SKM-1 (cell line): ENCODE measurements at regions not wholly inside any gene's neighbourhood (a gene's known extent, or its start where the extent isn't known, plus 50 kb on each side); places are given as distances from the start of the nearest gene placed in this dataset.
A peak's percentile ranks its signal among the peaks of the same experiment; 100 is the strongest.

Source experiments
- DNase-seq: peaks from one replicate; lab custom pipeline; 2025; ENCODE audit not compliant: unreplicated experiment; lab: John Stamatoyannopoulos, UW

DNA sequence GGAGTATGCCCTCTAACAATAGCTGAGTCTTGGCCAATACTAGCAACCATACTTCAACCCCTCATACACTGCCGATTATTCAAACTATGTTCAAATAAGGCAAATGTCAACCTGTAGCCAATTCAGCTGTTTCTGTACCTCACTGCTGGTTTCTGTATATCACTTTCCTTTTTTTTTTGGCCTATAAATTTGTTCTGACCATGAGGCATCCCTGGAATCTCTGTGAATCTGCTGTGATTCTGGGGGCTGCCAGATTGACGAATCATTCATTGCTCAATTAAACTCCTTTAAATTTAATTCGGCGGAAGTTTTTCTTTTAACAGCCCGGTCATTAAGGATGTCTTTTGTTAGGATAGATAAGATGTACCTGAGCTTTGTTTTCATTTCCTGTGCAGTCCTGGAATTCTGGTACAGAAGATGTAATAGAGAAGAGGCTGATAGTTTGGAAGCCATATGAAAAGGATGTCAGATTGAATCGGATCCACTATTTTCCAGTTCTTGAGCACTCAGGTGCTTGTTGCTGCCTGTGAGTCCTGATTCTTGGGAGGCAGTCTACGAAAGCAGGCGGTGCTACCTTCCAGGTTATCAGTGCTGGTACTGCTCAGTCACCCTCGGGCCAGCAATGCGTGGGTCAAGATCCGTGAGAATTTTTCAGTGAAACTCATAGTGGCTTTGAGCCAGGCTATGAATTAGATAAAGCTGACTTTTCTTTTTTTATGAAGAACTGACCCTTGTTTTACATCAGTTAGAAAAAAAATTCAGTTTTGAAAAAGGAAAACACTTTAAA is 106.2 kb upstream of the TUT7 start:
- no peak for DNase-seq

DNA sequence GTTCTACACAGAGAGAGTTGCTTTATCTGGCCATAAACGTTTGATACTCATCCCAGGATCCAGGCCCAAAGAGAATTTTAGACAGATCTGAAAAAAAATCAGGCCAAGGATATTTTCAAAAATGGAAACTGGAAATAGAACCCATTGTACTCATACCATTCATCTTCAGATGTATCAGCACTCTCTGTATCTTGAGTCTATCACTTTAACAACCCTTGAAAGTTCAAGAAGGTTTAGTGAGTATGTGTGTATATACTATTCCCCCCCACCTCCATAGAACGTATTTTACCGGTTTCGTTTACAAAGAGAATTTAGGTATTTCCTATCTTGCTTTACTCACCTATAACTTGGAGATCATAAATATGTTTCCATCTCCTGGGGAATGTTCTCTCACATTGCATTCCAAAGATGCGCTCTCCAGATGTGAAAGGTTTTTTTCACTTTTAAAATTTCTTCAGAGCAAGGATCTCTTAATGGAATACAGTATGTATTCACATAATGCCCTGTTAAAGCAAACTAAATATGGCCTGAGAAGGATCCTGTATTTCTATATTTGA is 105.5 kb upstream of the TUT7 start:
- no peak for DNase-seq

DNA sequence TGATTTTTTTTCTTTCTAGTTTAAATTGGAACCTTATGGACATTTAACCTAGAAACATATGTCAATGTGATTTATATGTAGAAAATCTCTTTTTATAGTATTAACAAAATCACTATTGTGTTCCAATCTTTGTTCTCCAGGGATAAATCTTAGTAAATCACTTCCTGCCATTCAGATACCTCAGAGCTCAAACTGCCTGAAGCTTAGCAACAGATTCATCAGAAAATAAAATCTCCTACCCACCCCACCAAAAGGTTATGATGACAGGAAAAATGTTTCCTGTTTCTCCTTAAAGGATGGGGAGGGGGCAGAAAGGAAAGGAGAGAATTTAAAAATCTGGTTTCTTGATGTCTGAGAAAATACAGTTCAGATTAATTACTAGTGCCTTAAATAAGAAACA is 105.0 kb upstream of the TUT7 start:
- DNase-seq, result no peak

DNA sequence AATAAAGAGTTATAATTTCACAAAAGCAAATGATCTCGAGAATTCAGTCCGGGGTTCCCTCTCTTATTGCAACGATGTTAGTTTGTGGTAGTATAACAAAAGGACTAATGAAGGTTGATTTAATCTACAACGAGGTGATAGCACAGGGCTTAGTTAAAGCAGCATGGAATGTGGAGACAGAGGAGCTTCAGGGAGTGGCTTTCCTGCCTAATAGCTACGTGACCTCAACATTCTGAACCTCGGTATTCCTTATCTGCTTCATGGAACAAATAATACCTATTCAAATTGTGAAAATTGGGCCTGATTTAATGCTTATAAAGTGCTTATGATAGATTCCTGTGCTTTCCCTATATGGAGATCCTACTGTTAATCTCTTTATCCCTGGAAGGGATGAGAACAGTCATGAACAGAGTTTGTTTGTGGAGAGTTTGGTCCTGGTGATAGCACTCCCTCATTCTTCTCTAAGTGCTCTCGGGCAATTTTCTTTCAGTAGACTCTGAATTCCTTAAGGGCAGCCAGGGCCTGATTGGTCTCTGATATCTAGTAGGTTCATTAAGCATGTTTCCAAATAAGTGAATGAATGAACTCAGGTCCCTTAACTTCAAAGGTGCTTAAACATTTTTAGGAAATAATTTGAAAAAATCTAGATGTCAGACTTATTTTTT is 104.1 kb upstream of the TUT7 start:
- no peak for DNase-seq

DNA sequence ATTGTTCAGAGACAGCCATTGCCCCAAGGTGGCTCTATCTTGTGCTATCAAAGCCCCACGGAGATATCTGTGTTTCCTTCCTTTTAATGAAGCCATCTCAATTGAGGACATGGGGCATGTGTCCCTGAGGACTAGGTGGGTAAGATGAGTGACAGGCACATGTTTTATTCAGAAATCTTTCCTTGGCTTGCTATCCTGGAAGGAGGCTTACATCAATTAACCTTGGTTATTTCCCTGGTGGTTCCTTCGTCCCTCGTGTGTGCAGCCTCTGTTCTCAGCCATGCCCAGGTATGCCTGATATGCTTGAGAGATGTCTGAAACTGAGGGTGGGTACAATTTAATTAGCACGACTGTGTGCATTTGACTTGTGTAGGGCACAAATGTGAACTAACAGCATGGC is 102.2 kb upstream of the TUT7 start:
- no peak for DNase-seq

DNA sequence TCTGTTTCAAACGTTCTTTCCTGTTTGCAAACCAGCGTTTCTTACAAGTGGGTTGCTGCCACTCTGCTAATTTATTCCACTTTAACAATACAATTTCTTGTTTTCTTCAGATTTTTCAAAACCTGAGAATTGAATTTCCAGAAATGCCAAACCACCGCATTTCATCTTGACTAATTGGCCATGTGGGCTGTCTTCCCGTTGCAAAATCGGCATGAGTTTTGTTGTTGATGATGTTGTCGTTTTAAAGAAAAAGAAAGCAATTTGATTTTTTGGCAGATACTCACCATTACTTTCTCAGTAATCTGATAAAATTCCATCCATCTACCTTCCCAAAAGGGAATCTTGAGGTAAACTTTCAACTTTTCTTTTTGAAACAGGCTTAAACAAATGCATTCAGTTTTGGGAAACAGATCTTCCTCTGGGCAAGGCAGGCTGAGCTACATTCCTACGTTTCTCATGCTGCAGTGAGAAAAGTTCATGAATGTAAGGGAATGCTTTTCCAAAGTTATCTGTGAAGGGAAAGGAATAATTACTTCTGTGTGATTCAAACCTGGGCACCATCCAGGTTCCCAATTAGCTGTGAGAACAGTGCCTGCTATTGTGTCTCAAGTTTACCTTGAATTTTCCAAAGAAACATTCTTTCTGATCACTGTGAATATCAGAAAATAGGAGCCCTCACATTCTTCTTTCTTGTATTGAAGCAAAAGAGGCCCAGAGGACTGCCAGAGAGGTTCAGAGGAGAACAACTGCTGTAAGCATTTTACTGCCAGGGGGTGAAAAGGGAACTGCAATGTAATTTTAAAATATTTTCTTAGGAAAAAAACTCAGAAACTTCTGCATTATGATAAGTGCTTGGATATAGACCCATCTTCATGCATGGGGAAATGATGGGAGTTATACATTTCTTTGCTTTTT is 100.7 kb upstream of the TUT7 start:
- DNase-seq, result no peak

DNA sequence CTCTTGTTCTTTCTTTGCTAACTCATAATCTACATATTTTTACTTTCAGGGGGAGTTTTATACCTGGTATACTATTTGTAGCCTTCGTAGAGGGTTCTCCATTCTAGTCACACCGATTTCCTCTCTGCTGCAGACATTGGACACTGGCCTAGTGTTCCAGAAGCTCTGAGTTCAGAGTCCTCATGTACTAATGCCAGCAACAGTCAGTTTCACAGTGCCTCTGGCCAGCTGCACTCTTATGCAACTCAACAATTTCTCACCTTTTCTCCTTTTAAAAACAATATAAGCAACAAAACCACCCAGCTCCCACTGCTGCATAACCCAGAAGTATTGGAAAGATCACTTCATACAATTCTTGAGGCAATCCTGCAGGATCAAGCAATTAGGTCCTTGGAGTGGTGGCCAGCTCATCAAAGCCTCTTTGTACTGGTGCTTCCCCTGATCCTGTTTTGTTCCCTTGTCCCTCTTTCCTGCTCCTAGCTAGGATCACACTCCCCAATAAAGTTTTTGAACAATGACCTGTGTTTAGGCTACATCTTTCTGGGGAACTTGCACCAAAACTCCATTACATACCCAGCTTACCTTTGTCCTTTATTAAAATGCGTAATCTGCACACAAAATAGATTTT is 98.1 kb upstream of the TUT7 start:
- DNase-seq, result no peak

DNA sequence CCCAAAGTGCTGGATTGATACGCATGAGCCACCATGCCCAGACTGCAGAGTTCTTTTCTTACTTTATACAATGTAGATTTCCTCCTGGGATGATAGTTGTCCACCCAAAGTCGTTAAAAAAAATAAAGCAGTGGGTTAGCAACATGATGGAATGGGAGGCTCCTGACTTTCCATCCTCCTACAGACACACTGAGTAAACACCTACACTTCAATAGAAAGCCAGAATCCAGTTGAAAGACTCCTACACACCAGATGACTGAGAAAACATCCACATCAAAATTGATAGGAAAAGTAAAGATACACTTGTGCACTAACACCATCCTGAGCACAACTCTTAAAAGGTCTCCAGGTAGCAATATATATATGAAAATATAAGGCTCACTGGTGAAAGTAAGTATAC is 95.0 kb upstream of the TUT7 start:
- no peak for DNase-seq

DNA sequence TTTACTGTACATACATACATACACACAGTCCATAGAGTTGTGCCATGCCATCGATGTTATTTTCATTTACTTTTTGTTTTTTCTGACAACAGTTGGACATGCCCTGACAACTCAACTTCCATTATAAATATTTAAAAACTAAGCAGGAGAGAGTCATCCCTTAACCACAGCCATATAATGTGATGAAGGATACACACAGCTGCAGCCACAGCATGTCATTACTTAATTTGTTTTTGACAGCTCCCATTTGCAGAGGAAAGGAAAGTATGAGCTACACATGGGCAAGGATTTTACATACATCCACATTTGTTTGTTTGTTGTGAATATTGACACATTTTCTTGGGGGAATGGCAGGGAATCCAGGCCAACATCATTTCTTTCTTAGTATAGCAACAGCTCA is 91.5 kb upstream of the TUT7 start:
- no peak for DNase-seq

DNA sequence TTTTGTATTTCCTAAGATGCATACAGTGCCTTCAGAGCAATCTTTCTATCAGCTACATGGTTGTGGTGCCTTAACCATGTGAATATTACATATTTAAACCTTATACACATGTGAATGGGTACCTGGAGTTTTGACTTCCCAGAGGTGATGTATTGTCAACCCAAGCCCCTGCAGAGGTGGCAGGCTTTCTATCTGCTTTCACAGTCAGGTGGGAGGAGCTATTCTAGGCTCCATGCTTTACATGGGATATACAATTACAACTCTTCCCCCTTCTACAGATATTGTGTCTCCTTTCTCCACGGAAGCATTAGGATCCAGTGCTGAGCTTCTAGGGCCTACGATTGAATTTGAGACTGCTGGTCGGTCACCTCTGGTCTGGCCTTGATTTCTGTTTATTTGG is 89.8 kb upstream of the TUT7 start:
- DNase-seq, result no peak

DNA sequence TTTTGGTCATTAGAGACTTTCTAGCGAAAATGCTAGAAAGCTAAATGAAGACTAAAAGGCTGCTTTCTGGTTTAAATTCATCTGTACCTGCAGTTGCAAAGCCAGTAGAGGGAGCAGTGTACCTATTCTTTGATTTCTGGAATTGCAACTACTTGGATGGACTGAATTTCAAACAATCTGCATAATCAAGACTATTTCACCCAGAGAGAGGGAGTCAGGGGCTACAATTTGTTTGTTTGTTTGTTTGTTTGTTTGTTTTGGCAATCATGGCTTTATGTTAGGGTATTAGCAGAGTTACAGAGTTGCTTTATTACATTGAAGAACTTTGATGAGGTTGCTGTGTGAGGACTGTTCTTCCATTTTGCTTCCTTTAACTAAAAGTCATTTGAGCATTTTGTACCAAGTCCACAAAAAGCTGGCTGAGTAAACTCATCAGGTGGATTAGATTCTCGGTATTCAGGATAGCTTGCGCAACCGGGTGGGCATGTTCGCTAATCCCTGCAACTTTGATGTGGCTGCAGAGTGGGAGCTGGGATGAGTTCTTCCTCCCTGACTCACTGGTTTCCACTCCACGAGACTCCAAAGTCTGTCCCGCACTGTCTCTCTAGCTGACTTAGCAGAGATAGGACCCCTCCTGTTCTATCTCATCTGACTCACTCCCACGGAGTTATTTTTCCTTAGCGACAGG is 80.0 kb upstream of the TUT7 start:
- peak; percentile 28 for DNase-seq

DNA sequence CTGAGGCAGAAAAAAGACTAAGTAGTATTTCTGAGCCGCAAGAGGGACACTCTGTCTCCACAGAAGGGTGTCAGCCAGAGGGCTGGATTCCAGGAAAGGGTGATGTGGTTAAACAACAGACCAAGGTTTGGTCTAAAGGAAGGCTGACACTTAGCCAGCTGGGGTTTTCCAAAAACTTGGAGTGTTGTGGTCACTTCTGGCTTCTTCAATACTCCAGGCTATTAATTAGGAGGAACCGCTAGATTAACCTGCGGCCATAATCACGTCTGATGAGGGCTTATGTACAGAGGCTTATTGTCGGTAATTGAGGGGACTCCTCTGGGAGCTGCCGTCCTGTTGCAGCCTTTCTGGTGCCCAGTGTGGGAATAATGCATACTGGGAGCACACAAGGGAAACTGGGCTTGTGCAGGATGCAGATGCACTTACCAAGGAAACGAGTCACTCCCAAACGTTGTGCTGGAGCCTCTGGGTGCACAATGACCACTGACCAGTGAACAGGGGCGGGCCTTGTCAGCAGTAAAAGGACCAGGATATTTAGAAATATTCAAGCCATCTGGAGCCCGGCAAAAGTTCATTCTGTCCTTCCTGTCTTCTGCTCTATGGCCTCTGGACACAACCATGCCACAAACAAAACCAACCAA is 70.2 kb upstream of the TUT7 start:
- no peak for DNase-seq

DNA sequence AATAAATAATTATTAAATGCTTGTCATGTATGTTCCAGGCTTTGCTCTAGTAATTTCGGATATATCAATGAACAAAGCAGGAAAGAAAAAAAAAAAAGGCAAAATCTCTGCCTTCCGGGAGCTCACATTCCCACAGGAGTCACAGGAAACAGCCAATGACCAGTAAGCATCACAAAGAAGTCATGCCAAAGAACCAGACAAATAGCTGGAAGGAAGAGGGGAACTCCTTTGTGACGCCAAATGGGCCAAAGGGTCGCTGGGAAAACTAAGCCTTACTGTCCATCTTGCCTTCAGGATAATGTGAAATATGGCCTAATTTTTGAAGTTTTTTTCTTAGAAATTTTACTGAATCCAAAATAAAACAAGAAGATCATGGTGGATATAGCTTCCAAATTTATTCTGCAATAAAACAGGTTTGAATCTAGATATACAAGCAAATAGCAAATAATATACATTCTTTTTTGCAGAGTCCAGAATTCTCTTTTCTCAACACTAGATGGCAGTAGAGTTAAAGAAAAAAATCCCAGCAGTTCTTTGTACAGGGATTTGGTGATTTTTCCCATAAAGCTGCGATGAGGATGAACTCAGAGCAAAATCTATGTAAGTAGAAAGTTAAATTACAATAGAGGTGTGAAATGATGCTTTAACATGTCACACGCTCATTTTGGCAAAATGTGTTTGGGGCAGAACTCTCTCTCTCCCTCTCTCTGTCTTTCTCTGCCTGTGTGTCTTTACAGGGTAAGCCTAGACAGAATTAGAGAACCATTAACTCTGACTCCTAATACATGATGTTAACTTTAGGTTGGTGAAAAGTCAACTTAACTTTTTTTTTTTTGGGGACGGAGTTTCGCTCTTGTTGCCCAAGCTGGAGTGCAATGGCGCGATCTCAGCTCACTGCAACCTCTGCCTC is 60.0 kb upstream of the TUT7 start:
- DNase-seq, result no peak

DNA sequence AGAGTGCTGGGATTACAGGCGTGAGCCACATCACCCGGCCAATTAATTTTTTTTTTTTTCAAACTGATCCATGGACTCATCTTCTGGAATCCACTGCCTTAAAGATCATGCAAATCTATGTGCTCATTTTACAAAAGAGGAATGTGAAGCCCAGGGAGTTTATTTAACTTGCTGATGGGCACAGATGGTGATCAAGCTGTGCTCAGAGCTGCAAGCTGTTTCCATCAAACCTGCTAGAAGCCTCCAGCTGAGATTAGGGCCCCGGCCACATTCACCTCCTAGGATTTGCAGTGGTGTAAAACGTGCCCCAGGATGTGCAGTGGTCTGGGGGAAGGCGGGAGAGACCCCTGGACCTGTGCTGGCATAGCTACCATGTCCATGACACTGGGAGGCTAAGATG is 56.1 kb upstream of the TUT7 start:
- no peak for DNase-seq

DNA sequence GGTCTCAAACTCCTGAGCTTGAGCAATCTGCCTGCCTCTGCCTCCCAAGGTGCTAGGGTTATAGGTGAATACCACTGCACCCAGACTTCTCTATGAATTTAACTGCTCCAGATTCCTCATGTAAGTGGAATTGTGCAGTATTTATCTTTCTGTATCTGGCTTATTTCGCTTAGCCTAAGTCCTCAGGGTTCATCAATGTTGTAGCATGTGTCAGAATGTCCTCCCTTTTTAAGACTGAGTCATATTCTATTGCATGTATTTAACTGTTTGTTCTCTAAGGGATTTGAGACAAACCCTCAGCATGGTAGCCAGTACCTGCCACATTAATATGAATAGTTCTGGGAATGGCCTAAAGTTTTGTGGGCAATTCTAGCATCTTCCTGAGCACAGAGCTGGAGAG is 53.9 kb upstream of the TUT7 start:
- no peak for DNase-seq

DNA sequence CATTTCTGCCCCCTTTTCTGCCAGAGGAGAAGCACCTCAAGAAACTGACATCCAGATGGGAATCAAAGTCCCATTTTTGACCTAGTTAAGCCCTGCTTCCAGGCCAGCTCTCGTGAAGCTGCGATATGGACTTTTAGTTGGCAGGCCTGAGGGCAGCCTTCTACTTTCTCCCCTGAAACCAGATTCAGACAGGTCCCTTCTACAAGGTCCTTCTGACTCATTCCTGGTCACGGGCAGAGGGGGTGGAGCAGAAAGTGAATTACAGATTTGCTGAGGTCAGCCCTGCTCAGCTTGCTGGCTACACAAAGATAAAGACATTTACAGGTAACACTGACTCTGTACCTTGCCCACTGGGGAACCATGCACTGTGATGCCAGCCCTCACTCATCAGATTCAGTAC is 52.8 kb upstream of the TUT7 start:
- no peak for DNase-seq

DNA sequence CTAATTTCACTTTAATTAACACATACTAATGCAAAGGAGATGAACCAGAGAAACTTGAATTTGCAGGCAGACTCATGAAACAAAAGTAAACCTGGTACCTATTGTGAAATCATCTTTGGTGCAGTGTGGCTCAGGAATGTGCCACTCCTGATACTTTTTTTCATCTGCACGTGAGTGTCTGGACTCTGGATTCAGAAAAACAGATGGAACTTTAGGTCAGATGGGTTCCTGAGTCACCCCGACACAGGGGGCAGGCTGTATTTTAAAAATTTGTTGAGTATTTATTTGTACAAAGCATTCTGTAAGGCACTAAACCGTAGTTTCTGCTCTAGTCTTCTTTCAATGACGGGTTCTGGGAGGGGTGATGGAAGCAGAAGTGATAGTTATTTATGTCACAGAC is 52.2 kb upstream of the TUT7 start:
- DNase-seq, result no peak

DNA sequence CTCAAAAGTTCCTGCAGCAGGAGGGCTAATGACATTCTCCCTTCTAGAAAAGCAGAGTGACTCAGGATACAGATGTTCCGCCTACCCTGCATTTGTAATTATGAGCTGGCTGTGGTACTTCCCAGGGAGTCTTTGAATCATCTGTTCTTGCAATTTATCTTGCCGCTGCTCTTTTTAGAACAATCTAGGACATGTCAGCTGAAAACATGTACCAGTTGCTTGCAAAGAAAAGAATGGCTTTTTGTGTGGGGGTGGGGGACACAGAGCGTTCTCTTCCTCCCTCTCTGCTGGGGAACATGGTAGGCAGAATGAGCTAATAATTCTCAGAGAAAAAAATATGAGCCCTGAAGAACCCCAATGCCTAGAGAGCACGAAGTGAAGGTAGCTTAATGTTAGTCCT is 51.7 kb upstream of the TUT7 start:
- no peak for DNase-seq

DNA sequence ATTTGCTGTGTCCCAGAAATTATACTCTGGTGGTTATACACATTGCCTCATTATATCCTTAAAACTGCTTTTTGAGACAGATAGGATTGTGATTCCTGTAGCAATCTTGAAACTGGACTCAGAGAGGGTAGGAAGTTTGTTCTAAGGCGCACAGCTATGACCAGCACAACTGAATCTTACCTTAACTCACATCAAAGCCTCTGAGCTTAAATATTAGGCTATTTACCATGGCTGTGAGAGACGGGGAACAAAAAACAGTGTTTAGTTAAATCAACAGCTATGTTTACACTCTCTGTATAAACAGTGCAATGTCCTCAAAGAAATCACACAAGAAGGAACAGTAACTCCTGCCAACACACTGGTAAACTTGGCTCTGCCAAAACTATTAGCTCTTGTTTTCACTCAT is 50.9 kb upstream of the TUT7 start:
- DNase-seq, result no peak
